Panc1 (cell line): ENCODE measurements at regions not wholly inside any gene's neighbourhood (a gene's known extent, or its start where the extent isn't known, plus 50 kb on each side); places are given as distances from the start of the nearest gene placed in this dataset.

Experiments used
- POLR2AphosphoS5 ChIP-seq: IDR thresholded peaks from 2 replicates; pipeline ENCODE4 v1.6.1; 2012; ENCODE audit warnings: mild to moderate bottlenecking, low read depth, low read length, moderate library complexity
- TF ChIP-seq, protein P1 (sequence below): fragments of 450-650 bp; IDR thresholded peaks from 2 replicates; pipeline ENCODE4 v1.5.1; 2017; ENCODE audit warnings: mild to moderate bottlenecking
- TF ChIP-seq, protein P2 (sequence below), 2 experiments: IDR thresholded peaks; 2 replicates each; pipeline ENCODE4 v1.6.1; 2011 to 2012; ENCODE audit warnings: low read depth in 2 of 2, control low read depth in 1 of 2, low read length in 1 of 2, mild to moderate bottlenecking in 1 of 2, moderate library complexity in 1 of 2; ENCODE audit not compliant: insufficient read depth in 1 of 2

DNA sequence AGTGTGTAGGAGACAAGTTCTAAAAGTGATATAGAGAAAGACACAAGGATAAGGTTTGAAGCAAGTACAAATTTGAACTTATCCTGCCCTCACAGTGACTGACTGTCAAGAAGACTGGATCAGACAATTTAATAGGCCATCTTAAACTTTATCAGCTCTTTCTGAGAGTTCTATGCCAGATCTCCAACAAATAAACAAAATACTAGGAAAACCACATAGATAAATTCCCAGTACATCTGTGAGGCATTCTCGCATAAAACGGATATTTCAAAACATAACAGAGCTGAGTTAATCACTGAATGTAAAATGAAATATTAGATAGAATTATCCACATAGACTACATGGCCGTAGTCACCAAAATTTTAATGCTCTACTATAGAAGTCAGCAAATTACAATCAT is 120.9 kb upstream of the LUZP2 start:
- no peak for TF ChIP-seq POLR2AphosphoS5
- TF ChIP-seq, protein P1, sequence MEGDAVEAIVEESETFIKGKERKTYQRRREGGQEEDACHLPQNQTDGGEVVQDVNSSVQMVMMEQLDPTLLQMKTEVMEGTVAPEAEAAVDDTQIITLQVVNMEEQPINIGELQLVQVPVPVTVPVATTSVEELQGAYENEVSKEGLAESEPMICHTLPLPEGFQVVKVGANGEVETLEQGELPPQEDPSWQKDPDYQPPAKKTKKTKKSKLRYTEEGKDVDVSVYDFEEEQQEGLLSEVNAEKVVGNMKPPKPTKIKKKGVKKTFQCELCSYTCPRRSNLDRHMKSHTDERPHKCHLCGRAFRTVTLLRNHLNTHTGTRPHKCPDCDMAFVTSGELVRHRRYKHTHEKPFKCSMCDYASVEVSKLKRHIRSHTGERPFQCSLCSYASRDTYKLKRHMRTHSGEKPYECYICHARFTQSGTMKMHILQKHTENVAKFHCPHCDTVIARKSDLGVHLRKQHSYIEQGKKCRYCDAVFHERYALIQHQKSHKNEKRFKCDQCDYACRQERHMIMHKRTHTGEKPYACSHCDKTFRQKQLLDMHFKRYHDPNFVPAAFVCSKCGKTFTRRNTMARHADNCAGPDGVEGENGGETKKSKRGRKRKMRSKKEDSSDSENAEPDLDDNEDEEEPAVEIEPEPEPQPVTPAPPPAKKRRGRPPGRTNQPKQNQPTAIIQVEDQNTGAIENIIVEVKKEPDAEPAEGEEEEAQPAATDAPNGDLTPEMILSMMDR: no peak
- TF ChIP-seq, protein P2, sequence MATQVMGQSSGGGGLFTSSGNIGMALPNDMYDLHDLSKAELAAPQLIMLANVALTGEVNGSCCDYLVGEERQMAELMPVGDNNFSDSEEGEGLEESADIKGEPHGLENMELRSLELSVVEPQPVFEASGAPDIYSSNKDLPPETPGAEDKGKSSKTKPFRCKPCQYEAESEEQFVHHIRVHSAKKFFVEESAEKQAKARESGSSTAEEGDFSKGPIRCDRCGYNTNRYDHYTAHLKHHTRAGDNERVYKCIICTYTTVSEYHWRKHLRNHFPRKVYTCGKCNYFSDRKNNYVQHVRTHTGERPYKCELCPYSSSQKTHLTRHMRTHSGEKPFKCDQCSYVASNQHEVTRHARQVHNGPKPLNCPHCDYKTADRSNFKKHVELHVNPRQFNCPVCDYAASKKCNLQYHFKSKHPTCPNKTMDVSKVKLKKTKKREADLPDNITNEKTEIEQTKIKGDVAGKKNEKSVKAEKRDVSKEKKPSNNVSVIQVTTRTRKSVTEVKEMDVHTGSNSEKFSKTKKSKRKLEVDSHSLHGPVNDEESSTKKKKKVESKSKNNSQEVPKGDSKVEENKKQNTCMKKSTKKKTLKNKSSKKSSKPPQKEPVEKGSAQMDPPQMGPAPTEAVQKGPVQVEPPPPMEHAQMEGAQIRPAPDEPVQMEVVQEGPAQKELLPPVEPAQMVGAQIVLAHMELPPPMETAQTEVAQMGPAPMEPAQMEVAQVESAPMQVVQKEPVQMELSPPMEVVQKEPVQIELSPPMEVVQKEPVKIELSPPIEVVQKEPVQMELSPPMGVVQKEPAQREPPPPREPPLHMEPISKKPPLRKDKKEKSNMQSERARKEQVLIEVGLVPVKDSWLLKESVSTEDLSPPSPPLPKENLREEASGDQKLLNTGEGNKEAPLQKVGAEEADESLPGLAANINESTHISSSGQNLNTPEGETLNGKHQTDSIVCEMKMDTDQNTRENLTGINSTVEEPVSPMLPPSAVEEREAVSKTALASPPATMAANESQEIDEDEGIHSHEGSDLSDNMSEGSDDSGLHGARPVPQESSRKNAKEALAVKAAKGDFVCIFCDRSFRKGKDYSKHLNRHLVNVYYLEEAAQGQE (IDR thresholded peaks at IDR 0.05; ENCODE audit: insufficient read depth in 1 of 2, low read depth in 2 of 2, low read length in 1 of 2): no peak
